H1 (cell line): ENCODE measurements at regions not wholly inside any gene's neighbourhood (a gene's known extent, or its start where the extent isn't known, plus 50 kb on each side); places are given as distances from the start of the nearest gene placed in this dataset.

Source experiments
- CTCF ChIA-PET: fragments of 300-600 bp; sonication (Branson Sonifier 250); formaldehyde crosslinking; loops from one replicate; lab custom pipeline; 2021; ENCODE audit not compliant: partially characterized antibody; lab: Charles Lee
- POLR2A ChIA-PET: fragments of 300-600 bp; sonication (Branson Sonifier 250); formaldehyde crosslinking; loops from one replicate; lab custom pipeline; 2021; ENCODE audit warnings: inconsistent platforms; ENCODE audit not compliant: partially characterized antibody; lab: Charles Lee
- DNase-seq, 2 experiments: peaks; one replicate each; pipeline versions ENCODE4 v3.0.0 to v3.0.0-alpha.2; 2010 to 2022; ENCODE audit warnings: low spot score in 2 of 2, low read depth in 1 of 2, mixed read lengths in 1 of 2
- FAIRE-seq: peaks from 2 replicates; lab custom pipeline; 2011; peaks lifted over from hg19 to GRCh38; lab: Jason Lieb, UNC
- H2AFZ ChIP-seq: 2 replicates; pipeline ENCODE4 v1.8.1; 2012; ENCODE audit warnings: low read length, inconsistent platforms
- H2AK5ac ChIP-seq: 2 replicates; pipeline ENCODE4 v1.6.1; 2013; ENCODE audit warnings: low read depth, low read length
- H2BK120ac ChIP-seq: replicated peaks from 2 replicates; pipeline ENCODE3; 2013; ENCODE audit warnings: low read depth, low read length, inconsistent platforms
- H2BK12ac ChIP-seq: 2 replicates; pipeline ENCODE4 v1.6.1; 2013; ENCODE audit warnings: low read depth, low read length
- H2BK15ac ChIP-seq: 2 replicates; pipeline ENCODE4 v1.6.1; 2013; ENCODE audit warnings: low read length
- H2BK20ac ChIP-seq: 2 replicates; pipeline ENCODE4 v1.6.1; 2013; ENCODE audit warnings: low read length
- H2BK5ac ChIP-seq: 2 replicates; pipeline ENCODE4 v1.6.1; 2013; ENCODE audit warnings: low read depth, low read length
- H3K14ac ChIP-seq: 2 replicates; pipeline ENCODE4 v1.6.1; 2013; ENCODE audit warnings: inconsistent platforms; ENCODE audit not compliant: insufficient read length
- H3K18ac ChIP-seq: 2 replicates; pipeline ENCODE4 v1.6.1; 2013; ENCODE audit warnings: low read length; ENCODE audit errors: extremely low read depth
- H3K23ac ChIP-seq: 2 replicates; pipeline ENCODE4 v1.6.1; 2013; ENCODE audit warnings: inconsistent platforms; ENCODE audit not compliant: insufficient read length
- H3K23me2 ChIP-seq: 2 replicates; pipeline ENCODE4 v1.6.1; 2013; ENCODE audit warnings: low read depth, low read length
- H3K27ac ChIP-seq: 2 replicates; pipeline ENCODE4 v1.6.1; 2011; ENCODE audit warnings: low read depth, low read length, inconsistent platforms
- H3K27me3 ChIP-seq, 4 experiments: replicated peaks in 1 of 4; 1 replicate in 1 of 4; 2 replicates in 3 of 4; pipeline versions ENCODE4 v1.6.1 to v1.8.1; 2011 to 2013; ENCODE audit warnings: low read length in 3 of 4, mild to moderate bottlenecking in 3 of 4, inconsistent platforms in 2 of 4, mixed read lengths in 2 of 4, moderate library complexity in 1 of 4; ENCODE audit not compliant: control insufficient read depth in 3 of 4, insufficient read depth in 3 of 4; ENCODE audit errors: extremely low read depth in 1 of 4
- H3K36me3 ChIP-seq, 4 experiments: 2 replicates each; pipeline versions ENCODE4 v1.6.1 to v1.8.1; 2011 to 2013; ENCODE audit warnings: mild to moderate bottlenecking in 4 of 4, low read length in 3 of 4, moderate library complexity in 2 of 4, control low read depth in 1 of 4, inconsistent platforms in 1 of 4; ENCODE audit not compliant: insufficient read depth in 4 of 4, control insufficient read depth in 2 of 4
- H3K4ac ChIP-seq: replicated peaks from 2 replicates; pipeline ENCODE3; 2013; ENCODE audit warnings: low read length, low read depth, mixed read lengths, inconsistent platforms; ENCODE audit not compliant: insufficient read length
- H3K4me1 ChIP-seq, 4 experiments: replicated peaks in 1 of 4; 1 replicate in 1 of 4; 2 replicates in 3 of 4; pipeline versions ENCODE4 v1.6.1 to v1.8.1; 2011 to 2013; ENCODE audit warnings: low read length in 3 of 4, inconsistent platforms in 2 of 4, mixed read lengths in 1 of 4; ENCODE audit not compliant: insufficient read depth in 4 of 4, control insufficient read depth in 3 of 4
- H3K4me2 ChIP-seq, 2 experiments: 2 replicates each; pipeline versions ENCODE4 v1.6.1 to v1.8.1; 2011 to 2013; ENCODE audit warnings: low read depth in 2 of 2, low read length in 2 of 2, control low read depth in 1 of 2, inconsistent platforms in 1 of 2, mild to moderate bottlenecking in 1 of 2; ENCODE audit not compliant: insufficient read depth in 1 of 2
- H3K4me3 ChIP-seq, 4 experiments: fragments of 200-600, 300-600 bp in 1 of 4; sonication (generic), shearing (Covaris generic), sonication (Bioruptor Twin) in 1 of 4; 2 replicates each; pipeline versions ENCODE4 v1.5.1 to v1.8.1; 2011 to 2016; ENCODE audit warnings: low read length in 4 of 4, low read depth in 3 of 4, control low read depth in 2 of 4, inconsistent platforms in 2 of 4, mild to moderate bottlenecking in 2 of 4, mixed read lengths in 1 of 4, moderate library complexity in 1 of 4; ENCODE audit not compliant: insufficient read depth in 2 of 4; ENCODE audit errors: extremely low read depth in 1 of 4
- H3K56ac ChIP-seq: replicated peaks from 2 replicates; pipeline ENCODE3; 2013; ENCODE audit warnings: low read depth, mild to moderate bottlenecking, mixed read lengths, low read length, inconsistent platforms; ENCODE audit not compliant: insufficient read length
- H3K79me1 ChIP-seq: 2 replicates; pipeline ENCODE4 v1.6.1; 2013; ENCODE audit warnings: low read depth, low read length, control low read depth
- H3K79me2 ChIP-seq, 2 experiments: 2 replicates each; pipeline versions ENCODE4 v1.6.1 to v1.8.1; 2012 to 2013; ENCODE audit warnings: low read length in 2 of 2, mild to moderate bottlenecking in 2 of 2, inconsistent platforms in 1 of 2; ENCODE audit not compliant: insufficient read depth in 2 of 2, control insufficient read depth in 1 of 2
- H3K9ac ChIP-seq, 4 experiments: replicated peaks in 1 of 4; 1 replicate in 1 of 4; 2 replicates in 3 of 4; pipeline versions ENCODE4 v1.6.1 to v1.8.1; 2011 to 2013; ENCODE audit warnings: low read depth in 3 of 4, low read length in 3 of 4, control low read depth in 2 of 4, mild to moderate bottlenecking in 2 of 4, moderate library complexity in 2 of 4, inconsistent platforms in 1 of 4; ENCODE audit errors: extremely low read depth in 1 of 4
- H3K9me3 ChIP-seq, 2 experiments: 2 replicates each; pipeline versions ENCODE4 v1.6.1 to v1.8.1; 2012 to 2013; ENCODE audit warnings: mild to moderate bottlenecking in 2 of 2, moderate library complexity in 2 of 2, control low read depth in 1 of 2, inconsistent platforms in 1 of 2, low read depth in 1 of 2, low read length in 1 of 2, mixed read lengths in 1 of 2; ENCODE audit not compliant: insufficient read depth in 2 of 2
- H4K20me1 ChIP-seq, 2 experiments: replicated peaks in 1 of 2; 2 replicates each; pipeline versions ENCODE3 to v1.8.1; 2011 to 2013; ENCODE audit warnings: inconsistent platforms in 2 of 2, low read length in 2 of 2, mild to moderate bottlenecking in 1 of 2; ENCODE audit not compliant: insufficient read depth in 2 of 2, control insufficient read depth in 1 of 2
- H4K5ac ChIP-seq: 2 replicates; pipeline ENCODE4 v1.6.1; 2013; ENCODE audit warnings: low read length, low read depth, mixed read lengths, inconsistent platforms; ENCODE audit not compliant: insufficient read length
- H4K8ac ChIP-seq: 2 replicates; pipeline ENCODE4 v1.8.0; 2013; ENCODE audit warnings: mild to moderate bottlenecking, moderate library complexity, low read length, inconsistent platforms; ENCODE audit not compliant: insufficient read depth; ENCODE audit errors: extremely low read depth
- H4K91ac ChIP-seq: replicated peaks from 2 replicates; pipeline ENCODE3; 2013; ENCODE audit warnings: low read length, mixed read lengths, inconsistent platforms; ENCODE audit not compliant: insufficient read length
- GTF2F1 ChIP-seq: IDR thresholded peaks from 2 replicates; pipeline ENCODE4 v1.6.1; 2012; ENCODE audit warnings: low read depth, low read length, improper control_type of control experiment, borderline replicate concordance
- MAFK ChIP-seq: IDR thresholded peaks from 2 replicates; pipeline ENCODE4 v1.6.1; 2012; ENCODE audit warnings: low read depth, mild to moderate bottlenecking, improper control_type of control experiment, low read length
- PHF8 ChIP-seq: fragments of 200-600 bp; sonication (generic); conservative IDR thresholded peaks from 2 replicates; pipeline ENCODE4 v1.7.1; 2012; ENCODE audit warnings: low read depth, mild to moderate bottlenecking, inconsistent platforms, low read length, moderate library complexity
- SRF ChIP-seq: IDR thresholded peaks from 2 replicates; pipeline ENCODE4 v1.6.1; 2011; ENCODE audit warnings: mild to moderate bottlenecking, low read depth, low read length, moderate library complexity
- WGBS, 2 experiments: shearing (Covaris generic) in 1 of 2; methylation state at CpG; one replicate each; pipeline versions ENCODE4 v1.1.6 to v1.1.7; 2013 to 2015; ENCODE audit warnings: low lambda C conversion rate in 2 of 2, mixed read lengths in 2 of 2, inconsistent platforms in 1 of 2, low coverage in 1 of 2, missing lambda C conversion rate in 1 of 2; ENCODE audit not compliant: insufficient replicate concordance in 2 of 2, insufficient coverage in 1 of 2, insufficient read length in 1 of 2; ENCODE audit errors: extremely low coverage in 1 of 2, missing lambda C conversion rate in 1 of 2; 5-methylcytosine and 5-hydroxymethylcytosine counted together

DNA sequence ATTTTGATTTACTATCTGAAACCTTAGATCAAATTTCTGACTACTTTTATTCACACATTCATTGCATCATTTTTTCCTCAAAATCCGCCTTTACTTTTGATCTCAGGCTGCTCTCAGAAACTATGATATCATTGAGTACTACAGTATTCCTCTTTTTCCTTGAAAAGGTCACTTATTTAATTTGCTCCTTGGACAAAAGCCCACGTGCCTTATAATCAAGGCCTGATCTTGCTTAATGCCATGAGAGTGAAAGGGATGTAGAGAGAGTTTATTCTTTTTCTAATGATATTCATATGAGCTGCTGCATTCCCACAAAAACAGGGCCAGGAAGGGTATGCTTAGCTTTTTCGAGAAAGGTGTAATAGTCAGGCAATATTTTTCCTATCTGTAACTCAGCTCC, 327.0 kb downstream of the ETS1 start:
- H3K9ac ChIP-seq, result no peak overlapping the region
- no peak overlapping the region for H3K27ac ChIP-seq
- H2AK5ac ChIP-seq, result no peak overlapping the region
- TF ChIP-seq SRF (no peak), PHF8 (no peak), GTF2F1 (no peak), MAFK (no peak)
- ChIA-PET POLR2A (interaction anchor here (0.8 kb wide), 1 partner anchor 266 kb away, joined by 6 read pairs; no protein-coding TSS in a partner anchor), CTCF (interaction anchor here (1.0 to 1.5 kb wide), 3 partner anchors 8 to 571 kb away, joined by 3 to 5 read pairs (median 3); no protein-coding TSS in a partner anchor)
- no peak overlapping the region for H2BK120ac ChIP-seq
- no peaks in the 10 kb centered on the region for H3K9me3 ChIP-seq
- no peak overlapping the region for H3K18ac ChIP-seq
- no peak overlapping the region for H3K23ac ChIP-seq
- no peak overlapping the region for H3K14ac ChIP-seq
- 81% methylated on average over 3 of the region's 3 CpGs; no CpG with 5 or more reads in 1 of the 2 experiments for WGBS, 2 experiments
- H3K79me2 ChIP-seq, result no peaks in the 10 kb centered on the region
- H2BK15ac ChIP-seq, result no peak overlapping the region
- H2AFZ ChIP-seq, result no peak overlapping the region
- no peaks in the 10 kb centered on the region for H4K20me1 ChIP-seq
- no peak overlapping the region for H2BK12ac ChIP-seq
- FAIRE-seq (no peak), DNase-seq (no peak)
- H3K27me3 ChIP-seq, result no peaks in the 10 kb centered on the region
- no peak overlapping the region for H2BK20ac ChIP-seq
- H2BK5ac ChIP-seq, result no peak overlapping the region
- H4K5ac ChIP-seq, result no peak overlapping the region
- H3K23me2 ChIP-seq, result no peaks in the 10 kb centered on the region
- no peak overlapping the region for H3K4ac ChIP-seq
- H4K91ac ChIP-seq, result no peak overlapping the region
- no peaks in the 10 kb centered on the region for H3K36me3 ChIP-seq
- H3K4me3 ChIP-seq, result no peak overlapping the region
- no peaks in the 10 kb centered on the region for H3K79me1 ChIP-seq
- H3K4me1 ChIP-seq, result no peaks in the 10 kb centered on the region; a peak in 1 of 7 replicates
- no peak overlapping the region for H4K8ac ChIP-seq
- H3K4me2 ChIP-seq, result no peak overlapping the region
- no peak overlapping the region for H3K56ac ChIP-seq
